ENCODE measurements at regions not wholly inside any gene's neighbourhood (a gene's known extent, or its start where the extent isn't known, plus 50 kb on each side); places are given as distances from the start of the nearest gene placed in this dataset.

DNA sequence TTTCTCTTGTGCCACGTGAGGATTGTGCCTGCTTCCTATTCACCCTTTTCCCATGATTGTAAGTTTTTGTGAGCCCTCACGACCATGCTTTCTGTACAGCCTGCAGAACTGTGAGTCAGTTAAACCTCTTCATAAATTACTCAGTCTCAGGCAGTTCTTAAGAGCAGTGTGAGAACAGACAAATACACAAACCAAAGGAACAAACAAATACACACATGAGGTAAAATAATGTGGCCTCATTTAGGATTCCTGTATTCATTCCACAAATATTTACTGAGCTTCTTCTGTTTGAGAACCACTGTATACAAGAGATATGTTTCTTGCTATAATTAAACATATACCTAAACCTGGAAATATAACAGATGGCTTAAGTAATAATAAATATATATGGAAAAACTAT is 760.3 kb downstream of the CDH9 start:
- Mint-ChIP-seq H3K4me1 (no peaks in the 10 kb centered on the region), H3K9me3 (peaks cover 10% of the 10 kb centered on the region), H3K4me3 (no peak overlapping the region), H3K36me3 (no peaks in the 10 kb centered on the region), H3K27ac (no peak overlapping the region), H3K27me3 (no peaks in the 10 kb centered on the region)
- no peak for ATAC-seq (ENCODE audit: low read depth)
- DNase-seq, result no peak
- POLR2A ChIA-PET, result no interaction called here

DNA sequence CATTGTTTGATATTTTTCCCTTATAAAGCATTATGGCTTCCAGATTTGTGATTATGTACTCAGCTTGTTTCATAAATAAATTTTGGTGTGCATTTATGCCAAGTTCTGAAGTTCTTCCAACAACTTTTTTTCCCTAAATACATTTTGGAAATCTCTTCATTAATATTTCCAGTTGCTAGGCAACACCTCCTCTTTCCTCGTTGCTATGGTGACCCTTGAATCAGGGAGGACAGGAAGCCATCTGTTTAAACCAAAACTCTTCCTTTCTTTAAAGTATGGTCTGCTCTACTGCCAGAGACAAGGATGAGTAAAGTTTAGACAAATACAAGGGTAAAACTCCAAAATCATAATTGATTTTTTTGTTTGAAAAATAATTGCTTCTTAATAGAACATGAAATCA is 779.3 kb downstream of the CDH9 start:
- Mint-ChIP-seq H3K27me3 (no peaks in the 10 kb centered on the region), H3K4me3 (no peak overlapping the region), H3K36me3 (no peaks in the 10 kb centered on the region), H3K4me1 (no peaks in the 10 kb centered on the region), H3K27ac (no peak overlapping the region), H3K9me3 (peaks cover 2% of the 10 kb centered on the region)
- DNase-seq, result no peak
- POLR2A ChIA-PET, result no interaction called here
- no peak for ATAC-seq (ENCODE audit: low read depth)

DNA sequence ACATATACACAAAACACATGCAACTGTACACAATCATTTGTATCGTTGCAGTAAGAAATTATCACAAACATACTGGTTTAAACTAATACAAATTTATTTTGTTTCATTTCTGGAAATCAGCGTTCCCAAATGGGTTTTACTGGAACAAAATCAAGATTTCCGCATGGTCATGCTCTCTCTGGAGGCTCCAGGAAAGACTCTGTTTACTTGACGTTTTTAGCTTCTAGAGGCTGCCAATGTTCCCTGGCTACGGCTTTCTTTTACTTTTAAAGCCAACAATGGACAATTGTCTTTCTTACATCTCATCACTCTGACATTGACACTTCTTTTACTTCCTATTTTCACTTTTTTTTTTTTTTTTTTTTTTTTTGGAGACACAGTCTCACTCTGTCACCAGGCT is 793.1 kb downstream of the CDH9 start:
- POLR2A ChIA-PET, result no interaction called here
- no peaks in the 10 kb centered on the region for H3K4me1 Mint-ChIP-seq
- no peak for ATAC-seq (ENCODE audit: low read depth)
- no peak overlapping the region for H3K4me3 Mint-ChIP-seq
- H3K27me3 Mint-ChIP-seq, result no peaks in the 10 kb centered on the region
- DNase-seq, result no peak
- no peaks in the 10 kb centered on the region for H3K9me3 Mint-ChIP-seq
- H3K36me3 Mint-ChIP-seq, result no peaks in the 10 kb centered on the region
- no peak overlapping the region for H3K27ac Mint-ChIP-seq

DNA sequence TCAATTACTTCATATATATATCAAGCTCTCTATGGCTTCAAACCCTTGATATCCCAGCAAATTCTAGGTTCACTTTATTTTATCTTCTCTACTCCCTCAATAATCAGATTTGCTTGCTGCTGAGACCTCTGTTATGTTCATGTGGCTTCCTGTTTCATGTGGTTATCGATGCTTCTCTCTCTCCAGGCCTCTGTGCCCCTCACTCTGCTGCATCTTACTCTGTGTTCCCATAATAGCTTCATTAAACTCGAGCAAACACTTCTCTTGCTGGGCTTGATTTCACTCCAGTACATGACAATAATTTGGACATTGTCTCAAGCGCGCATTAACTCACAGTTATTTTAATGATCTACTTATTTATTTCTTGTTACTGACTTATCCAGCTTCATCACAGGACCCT is 798.8 kb downstream of the CDH9 start:
- POLR2A ChIA-PET, result no interaction called here
- Mint-ChIP-seq H3K4me3 (no peak overlapping the region), H3K27ac (no peak overlapping the region), H3K27me3 (no peaks in the 10 kb centered on the region), H3K36me3 (no peaks in the 10 kb centered on the region), H3K9me3 (peaks cover 5% of the 10 kb centered on the region), H3K4me1 (no peaks in the 10 kb centered on the region)
- DNase-seq, result no peak
- ATAC-seq (ENCODE audit: low read depth), result no peak

DNA sequence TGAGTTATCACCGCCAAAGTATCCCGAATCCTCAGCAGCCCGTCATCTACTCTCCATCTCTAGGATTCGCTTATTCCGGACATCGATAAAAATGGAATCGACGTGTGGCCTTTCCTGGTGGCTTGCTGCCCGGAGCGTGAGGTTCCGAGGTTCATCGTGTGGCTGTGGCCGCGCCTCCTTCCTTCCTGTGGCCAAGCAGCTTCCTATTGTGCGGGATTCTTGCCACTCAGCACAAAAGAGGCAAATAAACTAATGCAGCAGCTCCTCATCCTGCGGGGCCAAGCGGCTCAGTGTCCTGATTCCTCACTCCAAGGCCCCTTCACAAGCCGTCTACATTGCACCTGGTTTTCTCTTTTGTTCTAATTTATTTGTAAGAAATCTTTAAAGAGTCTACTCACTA is 800.9 kb downstream of the CDH9 start:
- POLR2A ChIA-PET, result no interaction called here
- DNase-seq, result no peak
- Mint-ChIP-seq H3K4me1 (no peaks in the 10 kb centered on the region), H3K27ac (no peak overlapping the region), H3K4me3 (no peak overlapping the region), H3K9me3 (peaks cover 13% of the 10 kb centered on the region), H3K36me3 (no peaks in the 10 kb centered on the region), H3K27me3 (no peaks in the 10 kb centered on the region)
- no peak for ATAC-seq (ENCODE audit: low read depth)

DNA sequence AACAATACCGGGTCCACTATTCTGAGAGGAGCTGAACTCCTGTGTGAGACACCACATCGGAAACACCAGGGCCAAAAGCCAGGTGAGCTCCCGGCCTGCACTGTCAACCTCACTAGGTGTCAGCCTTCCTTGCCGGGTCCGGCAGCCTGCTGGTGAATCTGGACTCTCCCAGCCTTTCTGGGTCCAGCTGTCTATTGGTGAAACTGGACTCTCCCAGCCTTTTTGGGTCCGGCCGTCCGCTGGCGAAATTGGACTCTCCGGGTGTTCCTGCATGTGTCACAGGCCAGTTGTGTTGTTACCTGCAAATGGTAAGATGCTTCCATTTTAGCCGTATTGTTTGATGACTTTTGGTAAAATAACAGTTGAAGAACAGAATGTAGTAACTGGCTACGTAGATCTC is 801.5 kb downstream of the CDH9 start:
- POLR2A ChIA-PET, result no interaction called here

DNA sequence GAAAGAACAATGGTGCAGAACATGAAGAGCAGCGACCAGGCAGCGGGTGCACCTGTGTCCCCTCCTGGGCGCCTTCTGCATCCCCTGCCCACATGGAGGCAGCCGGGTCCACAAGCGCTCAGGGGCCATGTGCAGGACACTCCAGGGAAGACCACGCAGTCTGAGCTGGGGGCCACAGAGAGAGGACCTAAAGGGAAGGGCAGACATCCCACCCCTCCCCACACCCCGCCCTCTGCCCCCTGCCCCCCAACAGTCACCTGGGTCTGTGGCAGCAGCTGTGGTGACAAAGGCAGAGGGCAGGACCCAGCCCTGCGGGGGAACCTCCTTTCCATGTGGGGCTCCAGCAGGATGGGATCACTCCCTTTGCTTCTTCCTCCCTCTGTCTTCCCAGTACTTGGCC is 805.7 kb downstream of the CDH9 start:
- no peak overlapping the region for H3K27ac Mint-ChIP-seq
- no peak overlapping the region for H3K4me3 Mint-ChIP-seq
- ATAC-seq (ENCODE audit: low read depth) (no peak), DNase-seq (no peak)
- H3K27me3 Mint-ChIP-seq, result no peaks in the 10 kb centered on the region
- H3K9me3 Mint-ChIP-seq, result peaks cover 15% of the 10 kb centered on the region
- H3K36me3 Mint-ChIP-seq, result no peaks in the 10 kb centered on the region
- no peaks in the 10 kb centered on the region for H3K4me1 Mint-ChIP-seq
- POLR2A ChIA-PET, result no interaction called here

More for the DNA sequence above, 801.5 kb downstream of the CDH9 start:
- H3K4me3 Mint-ChIP-seq, result no peak overlapping the region
- no peaks in the 10 kb centered on the region for H3K4me1 Mint-ChIP-seq
- no peak for ATAC-seq (ENCODE audit: low read depth)
- no peak overlapping the region for H3K27ac Mint-ChIP-seq
- peaks cover 13% of the 10 kb centered on the region for H3K9me3 Mint-ChIP-seq
- H3K36me3 Mint-ChIP-seq, result no peaks in the 10 kb centered on the region
- no peaks in the 10 kb centered on the region for H3K27me3 Mint-ChIP-seq
- DNase-seq, result no peak

DNA sequence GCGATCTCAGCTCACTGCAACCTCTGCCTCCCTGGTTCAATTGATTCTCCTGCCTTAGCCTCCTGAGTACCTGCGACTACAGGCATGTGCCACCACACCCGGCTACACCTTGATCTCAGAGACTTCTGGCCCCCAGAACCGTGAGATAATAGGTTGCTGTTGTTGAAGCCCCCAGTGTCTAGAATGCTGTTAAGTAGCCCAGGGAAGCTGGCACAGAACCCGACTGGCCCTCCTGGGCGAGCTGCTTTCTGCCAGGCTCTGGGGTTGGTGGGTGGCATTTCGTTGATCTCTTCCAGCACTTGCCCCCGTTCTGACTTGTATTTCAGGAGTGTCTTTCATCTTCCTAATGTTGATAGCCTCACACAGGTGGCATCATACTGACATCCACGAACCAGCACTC is 807.1 kb downstream of the CDH9 start:
- POLR2A ChIA-PET, result no interaction called here
- no peak overlapping the region for H3K4me3 Mint-ChIP-seq
- DNase-seq (no peak), ATAC-seq (ENCODE audit: low read depth) (no peak)
- no peak overlapping the region for H3K27ac Mint-ChIP-seq
- no peaks in the 10 kb centered on the region for H3K36me3 Mint-ChIP-seq
- H3K27me3 Mint-ChIP-seq, result no peaks in the 10 kb centered on the region
- no peaks in the 10 kb centered on the region for H3K4me1 Mint-ChIP-seq
- peaks cover 11% of the 10 kb centered on the region for H3K9me3 Mint-ChIP-seq

DNA sequence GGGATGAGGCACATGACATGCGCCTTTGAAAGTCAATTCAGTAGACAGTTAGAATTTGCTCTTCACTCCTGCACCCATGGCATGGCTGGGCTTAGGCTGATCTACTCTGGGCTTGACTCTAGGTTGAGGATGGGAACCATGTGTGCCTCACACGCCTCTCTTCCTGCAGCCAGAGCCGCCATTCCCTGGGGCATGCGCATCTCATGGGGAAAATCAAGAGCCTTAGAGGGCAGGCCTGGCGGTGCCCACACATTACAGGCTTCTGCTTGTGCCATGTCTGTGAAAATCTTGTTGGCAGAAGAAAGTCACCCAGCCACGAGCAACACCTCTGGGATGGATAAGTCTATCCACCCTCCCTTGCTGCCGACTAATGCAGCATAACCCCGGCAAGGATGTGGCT is 808.5 kb downstream of the CDH9 start:
- Mint-ChIP-seq H3K27me3 (no peaks in the 10 kb centered on the region), H3K9me3 (peaks cover 14% of the 10 kb centered on the region), H3K27ac (no peak overlapping the region), H3K4me3 (no peak overlapping the region), H3K4me1 (no peaks in the 10 kb centered on the region), H3K36me3 (no peaks in the 10 kb centered on the region)
- POLR2A ChIA-PET, result no interaction called here
- DNase-seq (no peak), ATAC-seq (ENCODE audit: low read depth) (no peak)

DNA sequence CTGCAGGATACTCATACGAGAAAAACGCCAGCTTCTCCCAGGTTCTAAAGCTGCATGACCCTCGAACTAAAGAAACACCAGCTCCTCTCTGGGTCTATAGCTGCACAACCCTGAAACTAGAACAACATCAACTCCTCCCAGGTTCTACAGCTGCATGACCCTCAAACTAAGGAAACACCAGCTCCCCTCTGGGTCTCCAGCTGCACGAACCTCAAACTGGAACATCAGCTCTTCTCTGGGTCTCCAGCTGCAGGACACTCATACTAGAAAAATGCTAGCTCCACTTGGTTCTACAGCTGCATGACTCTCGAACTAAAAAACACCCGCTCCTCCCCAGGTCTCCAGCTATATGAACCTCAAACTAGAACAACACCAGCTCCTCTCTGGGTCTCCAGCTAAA is 811.1 kb downstream of the CDH9 start:
- H3K27ac Mint-ChIP-seq, result no peak overlapping the region
- DNase-seq, result no peak
- no peaks in the 10 kb centered on the region for H3K36me3 Mint-ChIP-seq
- H3K9me3 Mint-ChIP-seq, result peaks cover 12% of the 10 kb centered on the region
- POLR2A ChIA-PET, result no interaction called here
- H3K4me1 Mint-ChIP-seq, result no peaks in the 10 kb centered on the region
- no peak overlapping the region for H3K4me3 Mint-ChIP-seq
- H3K27me3 Mint-ChIP-seq, result no peaks in the 10 kb centered on the region
- ATAC-seq (ENCODE audit: low read depth), result no peak

DNA sequence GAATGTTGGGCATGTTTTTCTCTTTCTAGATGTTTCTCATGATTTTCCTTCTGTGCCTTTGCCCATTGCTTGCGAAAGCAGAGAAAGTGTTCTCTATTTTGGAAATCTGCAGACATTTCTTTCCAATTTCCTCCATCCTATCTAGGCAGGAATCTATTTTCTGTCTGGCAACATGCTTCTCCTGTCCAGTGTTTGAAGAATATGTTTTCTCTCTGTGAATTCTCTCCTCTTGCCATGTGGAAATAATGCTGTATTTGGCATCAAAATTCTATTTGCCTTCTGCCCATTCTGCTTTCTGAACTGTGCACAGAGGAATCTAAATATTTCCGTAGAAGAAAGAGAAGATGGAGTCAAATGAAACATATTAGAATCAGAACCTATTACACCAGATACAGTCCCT is 833.3 kb downstream of the CDH9 start:
- Mint-ChIP-seq H3K9me3 (no peaks in the 10 kb centered on the region), H3K4me3 (no peak overlapping the region), H3K36me3 (no peaks in the 10 kb centered on the region), H3K4me1 (no peaks in the 10 kb centered on the region), H3K27ac (no peak overlapping the region), H3K27me3 (no peaks in the 10 kb centered on the region)
- no peak for DNase-seq
- ATAC-seq (ENCODE audit: low read depth), result no peak
- POLR2A ChIA-PET, result no interaction called here

DNA sequence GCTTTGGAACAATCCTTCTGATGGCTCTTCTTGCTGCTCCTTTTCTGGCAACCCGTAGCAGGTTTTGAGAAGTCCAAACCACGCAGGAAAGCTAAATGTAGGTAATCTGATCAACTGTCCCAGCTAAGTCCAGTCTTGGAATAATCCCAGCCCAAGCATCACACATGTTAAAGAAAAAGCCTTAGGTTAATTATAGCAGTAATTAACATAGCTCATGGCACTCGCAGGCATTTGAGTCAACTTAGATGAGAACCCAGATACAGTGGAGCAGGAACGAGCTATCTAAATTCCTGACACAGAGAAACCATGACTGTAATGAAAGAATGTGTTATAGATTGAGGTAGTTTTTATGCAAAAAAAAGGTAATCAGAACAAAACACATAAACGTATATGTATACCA is 844.8 kb downstream of the CDH9 start:
- Mint-ChIP-seq H3K9me3 (peaks cover 11% of the 10 kb centered on the region), H3K4me1 (no peaks in the 10 kb centered on the region), H3K27me3 (no peaks in the 10 kb centered on the region), H3K4me3 (no peak overlapping the region), H3K36me3 (no peaks in the 10 kb centered on the region), H3K27ac (no peak overlapping the region)
- DNase-seq, result no peak
- no peak for ATAC-seq (ENCODE audit: low read depth)
- POLR2A ChIA-PET, result no interaction called here

DNA sequence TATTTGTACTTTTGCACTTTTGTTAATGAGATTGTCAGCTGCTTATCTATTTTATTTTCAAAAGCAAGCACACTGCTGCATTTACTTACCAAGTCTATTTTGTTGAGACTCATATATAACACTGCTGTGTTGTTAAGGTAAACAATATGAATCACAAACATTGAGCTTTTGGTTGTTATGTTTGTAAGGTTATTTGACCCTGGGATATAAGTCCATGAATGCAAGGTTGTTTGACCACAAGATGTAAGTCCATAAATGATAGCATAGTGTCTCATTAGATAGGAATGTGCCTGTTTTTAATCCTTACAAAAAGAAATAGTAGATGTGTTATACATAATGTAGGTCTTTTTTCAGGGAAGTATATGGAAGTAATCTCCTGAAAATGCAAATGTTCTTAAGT is 845.9 kb downstream of the CDH9 start:
- H3K27ac Mint-ChIP-seq, result no peak overlapping the region
- no peaks in the 10 kb centered on the region for H3K36me3 Mint-ChIP-seq
- no peaks in the 10 kb centered on the region for H3K4me1 Mint-ChIP-seq
- ATAC-seq (ENCODE audit: low read depth), result no peak
- no peak overlapping the region for H3K4me3 Mint-ChIP-seq
- no peak for DNase-seq
- POLR2A ChIA-PET, result no interaction called here
- no peaks in the 10 kb centered on the region for H3K27me3 Mint-ChIP-seq
- H3K9me3 Mint-ChIP-seq, result peaks cover 11% of the 10 kb centered on the region

DNA sequence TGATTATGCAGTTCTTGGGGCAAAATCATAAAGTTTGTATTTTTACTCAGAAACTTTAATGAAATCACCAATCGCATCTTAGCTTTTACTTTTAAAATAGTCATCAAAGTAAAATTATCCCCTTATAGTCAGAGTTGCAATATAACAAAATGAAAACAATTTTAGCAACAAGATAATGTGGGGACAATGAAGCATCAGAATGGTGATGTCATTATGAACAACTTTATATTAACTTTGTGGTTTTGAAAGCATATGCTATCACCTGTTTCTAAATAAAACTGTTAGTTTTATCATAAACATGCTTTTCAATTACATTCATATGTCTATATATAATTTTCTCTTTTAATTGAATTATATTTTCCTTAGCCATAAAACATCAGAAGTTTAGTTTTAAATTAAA is 856.8 kb downstream of the CDH9 start:
- H3K9me3 Mint-ChIP-seq, result peaks cover 7% of the 10 kb centered on the region
- DNase-seq (no peak), ATAC-seq (ENCODE audit: low read depth) (no peak)
- no peaks in the 10 kb centered on the region for H3K36me3 Mint-ChIP-seq
- H3K4me1 Mint-ChIP-seq, result no peaks in the 10 kb centered on the region
- no peak overlapping the region for H3K4me3 Mint-ChIP-seq
- H3K27me3 Mint-ChIP-seq, result no peaks in the 10 kb centered on the region
- no peak overlapping the region for H3K27ac Mint-ChIP-seq
- POLR2A ChIA-PET, result no interaction called here

DNA sequence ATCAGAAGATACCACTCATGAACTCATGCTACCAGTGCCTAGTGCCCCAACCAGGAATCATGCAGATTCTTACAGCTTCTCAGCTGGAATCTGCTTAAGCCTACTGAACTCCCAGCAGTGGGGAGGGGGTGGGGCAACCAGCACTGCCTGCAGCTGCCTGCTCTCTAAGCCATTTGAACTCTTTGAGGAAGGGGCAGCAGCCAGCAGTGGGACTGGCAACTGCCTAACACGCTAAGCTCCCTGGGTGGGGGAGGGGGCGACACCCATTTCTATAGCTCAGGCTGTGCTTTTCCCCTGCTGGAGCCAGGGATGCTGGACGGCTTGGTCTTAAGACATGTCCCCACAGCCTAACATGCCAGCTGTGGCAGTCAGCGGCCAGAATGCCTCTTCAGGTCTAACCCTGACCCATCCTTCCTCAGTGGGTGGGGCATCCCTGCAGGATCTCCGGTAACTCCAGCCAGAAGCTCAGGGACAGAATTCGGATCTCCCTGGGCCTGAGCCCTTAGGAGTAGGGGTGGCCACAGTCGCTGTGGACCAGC is 889.7 kb downstream of the CDH9 start:
- H3K9me3 Mint-ChIP-seq, result peaks cover 10% of the 10 kb centered on the region
- H3K4me3 Mint-ChIP-seq, result no peak overlapping the region
- H3K36me3 Mint-ChIP-seq, result no peaks in the 10 kb centered on the region
- no peaks in the 10 kb centered on the region for H3K4me1 Mint-ChIP-seq
- no peaks in the 10 kb centered on the region for H3K27me3 Mint-ChIP-seq
- POLR2A ChIA-PET, result no interaction called here
- no peak for ATAC-seq (ENCODE audit: low read depth)
- no peak overlapping the region for H3K27ac Mint-ChIP-seq
- no peak for DNase-seq
